ENCODE measurements at regions not wholly inside any gene's neighbourhood (a gene's known extent, or its start where the extent isn't known, plus 50 kb on each side); places are given as distances from the start of the nearest gene placed in this dataset.

- Histone ChIP-seq H3K9me3 (ENCODE audit: control insufficient read depth in 1 of 2, insufficient read depth in 1 of 2, low read length in 2 of 2) (no peaks in the 10 kb centered on the region), H3K36me3 (ENCODE audit: insufficient read depth, low read length) (no peaks in the 10 kb centered on the region), H3K27me3 (ENCODE audit: control insufficient read depth in 1 of 2, insufficient read depth in 2 of 2, low read length in 2 of 2) (no peaks in the 10 kb centered on the region), H3K4me3 (ENCODE audit: low read length) (no peak overlapping the region), H3K27ac (ENCODE audit: low read depth in 1 of 2, low read length in 2 of 2) (no peak overlapping the region), H3K4me1 (ENCODE audit: insufficient read depth, low read length) (no peaks in the 10 kb centered on the region)
- Mint-ChIP-seq H3K36me3 (ENCODE audit: low read depth) (no peaks in the 10 kb centered on the region), H3K4me1 (ENCODE audit: low read depth) (no peaks in the 10 kb centered on the region), H3K9me3 (no peaks in the 10 kb centered on the region), H3K27ac (no peak overlapping the region), H3K4me3 (no peak overlapping the region), H3K27me3 (peaks cover 3% of the 10 kb centered on the region)
- DNase-seq (peak in 12 of 14 experiments; percentile 7 to 73 (median 40)), ATAC-seq (ENCODE audit: poor library complexity) (peak; percentile 69)
- intact Hi-C loops (cut with DNase I, micrococcal nuclease): loop anchor here (1.0 to 5.0 kb wide), 2 partner anchors 249 to 828 kb away; no protein-coding TSS in a partner anchor
- CTCF ChIA-PET: interaction anchor here (0.7 to 1.8 kb wide), 10 partner anchors 11 to 830 kb away, joined by 3 to 6 read pairs (median 3); no protein-coding TSS in a partner anchor
- peak; percentile 83 for TF ChIP-seq CTCF (IDR thresholded peaks at IDR 0.05)
- POLR2A ChIA-PET: interaction anchor here (1.2 kb wide), 1 partner anchor 828 kb away, joined by 3 read pairs; no protein-coding TSS in a partner anchor
Observed at GRCh38 chr2:147082850-147083522, 761.8 kb upstream of the ACVR2A start.

DNA sequence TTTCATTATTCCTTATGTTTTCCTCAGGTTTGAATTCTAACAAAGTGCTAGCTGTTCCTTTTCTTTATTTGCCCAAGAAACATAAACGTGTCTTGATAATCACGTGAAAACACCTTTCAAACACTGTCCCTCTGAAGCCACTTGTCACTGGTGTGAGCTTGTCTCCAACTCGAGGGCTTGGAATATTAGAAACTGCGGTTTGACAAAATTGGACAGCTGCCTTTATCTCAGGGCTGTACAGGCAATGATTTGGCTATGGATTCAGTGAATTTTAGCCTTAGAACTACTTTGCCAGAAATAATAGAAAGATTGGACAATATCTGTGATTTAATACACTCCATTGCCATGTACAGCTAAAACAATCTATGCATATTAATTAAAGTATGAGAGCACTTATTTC lies 763.0 kb upstream of the ACVR2A start:
- Histone ChIP-seq H3K27ac (ENCODE audit: low read depth in 1 of 2, low read length in 2 of 2) (no peak overlapping the region), H3K4me1 (ENCODE audit: insufficient read depth, low read length) (no peaks in the 10 kb centered on the region), H3K36me3 (ENCODE audit: insufficient read depth, low read length) (no peaks in the 10 kb centered on the region), H3K9me3 (ENCODE audit: control insufficient read depth in 1 of 2, insufficient read depth in 1 of 2, low read length in 2 of 2) (no peaks in the 10 kb centered on the region), H3K27me3 (ENCODE audit: control insufficient read depth in 1 of 2, insufficient read depth in 2 of 2, low read length in 2 of 2) (no peaks in the 10 kb centered on the region), H3K4me3 (ENCODE audit: low read length) (no peak overlapping the region)
- Mint-ChIP-seq H3K27me3 (peaks cover 6% of the 10 kb centered on the region), H3K36me3 (ENCODE audit: low read depth) (no peaks in the 10 kb centered on the region), H3K9me3 (no peaks in the 10 kb centered on the region), H3K4me3 (no peak overlapping the region), H3K27ac (no peak overlapping the region), H3K4me1 (ENCODE audit: low read depth) (no peaks in the 10 kb centered on the region)
- intact Hi-C loops (cut with DNase I, micrococcal nuclease): loop anchor here (5.0 kb wide), 1 partner anchor 250 kb away; no protein-coding TSS in a partner anchor
- no peak for DNase-seq
- no peak for ATAC-seq (ENCODE audit: poor library complexity)
- CTCF ChIA-PET: interaction anchor here (1.8 kb wide), 1 partner anchor 250 kb away, joined by 6 read pairs; no protein-coding TSS in a partner anchor
- POLR2A ChIA-PET: no interaction called here
- TF ChIP-seq CTCF (IDR thresholded peaks at IDR 0.05): no peak

- H3K4me3 Mint-ChIP-seq: no peak overlapping the region
- Histone ChIP-seq H3K27ac (ENCODE audit: low read depth in 1 of 2, low read length in 2 of 2) (no peak overlapping the region), H3K27me3 (ENCODE audit: control insufficient read depth in 1 of 2, insufficient read depth in 2 of 2, low read length in 2 of 2) (no peaks in the 10 kb centered on the region), H3K36me3 (ENCODE audit: insufficient read depth, low read length) (no peaks in the 10 kb centered on the region), H3K4me1 (ENCODE audit: insufficient read depth, low read length) (no peaks in the 10 kb centered on the region), H3K4me3 (ENCODE audit: low read length) (no peak overlapping the region), H3K9me3 (ENCODE audit: control insufficient read depth in 1 of 2, insufficient read depth in 1 of 2, low read length in 2 of 2) (no peaks in the 10 kb centered on the region)
- TF ChIP-seq CTCF (IDR thresholded peaks at IDR 0.05): no peak
- no peak overlapping the region for H3K27ac Mint-ChIP-seq
- POLR2A ChIA-PET: no interaction called here
- DNase-seq (no peak), ATAC-seq (ENCODE audit: poor library complexity) (no peak)
- no peaks in the 10 kb centered on the region for H3K36me3 Mint-ChIP-seq (ENCODE audit: low read depth)
- CTCF ChIA-PET: no interaction called here
- intact Hi-C loops (cut with DNase I, micrococcal nuclease): no loop called here
- H3K27me3 Mint-ChIP-seq: peaks cover 7% of the 10 kb centered on the region
- H3K9me3 Mint-ChIP-seq: no peaks in the 10 kb centered on the region
- H3K4me1 Mint-ChIP-seq (ENCODE audit: low read depth): no peaks in the 10 kb centered on the region
Observed at GRCh38 chr2:147076634-147077033, 768.2 kb upstream of the ACVR2A start.
